ENCODE measurements at regions not wholly inside any gene's neighbourhood (a gene's known extent, or its start where the extent isn't known, plus 50 kb on each side); places are given as distances from the start of the nearest gene placed in this dataset.

- H3K18ac ChIP-seq (ENCODE audit: low read depth, low read length) = no peak overlapping the region
- CTCF ChIA-PET = no interaction called here
- H4K91ac ChIP-seq (ENCODE audit: insufficient read depth, low read depth, low read length) = no peak overlapping the region
- no peak overlapping the region for H3K4me3 ChIP-seq (ENCODE audit: insufficient read depth, low read depth, low read length)
- H3K4me1 ChIP-seq (ENCODE audit: control insufficient read depth, insufficient read depth, low read length) = no peaks in the 10 kb centered on the region
- H3K27me3 ChIP-seq (ENCODE audit: control insufficient read depth, insufficient read depth, low read length) = no peaks in the 10 kb centered on the region
- DNase-seq = no peak
- no peak overlapping the region for H3K4me2 ChIP-seq (ENCODE audit: low read depth, low read length)
- no peaks in the 10 kb centered on the region for H4K20me1 ChIP-seq (ENCODE audit: insufficient read depth, low read length)
- no peak overlapping the region for H3K27ac ChIP-seq (ENCODE audit: insufficient read depth, low read length)
- peaks cover 5% of the 10 kb centered on the region; the same call in 1 of the 2 replicates for H3K9me3 ChIP-seq (ENCODE audit: control insufficient read depth, insufficient read depth, low read length)
- POLR2A ChIA-PET (ENCODE audit: unreplicated experiment) = no interaction called here
- TF ChIP-seq ELK1 (IDR thresholded peaks at IDR 0.05; ENCODE audit: borderline replicate concordance, low read depth, low read length) (no peak), USF2 (IDR thresholded peaks at IDR 0.05; ENCODE audit: low read depth, low read length) (no peak), BHLHE40 (IDR thresholded peaks at IDR 0.05; ENCODE audit: low read depth, low read length) (no peak), MAFK (IDR thresholded peaks at IDR 0.05; ENCODE audit: low read depth, low read length) (no peak), SMC3 (IDR thresholded peaks at IDR 0.05; ENCODE audit: low read depth, low read length) (no peak), RFX5 (IDR thresholded peaks at IDR 0.05; ENCODE audit: low read depth, low read length) (no peak), POLR2A (IDR thresholded peaks at IDR 0.05; ENCODE audit: low read depth, low read length) (no peak), RAD21 (IDR thresholded peaks at IDR 0.05; ENCODE audit: low read length) (no peak), CEBPB (IDR thresholded peaks at IDR 0.05; ENCODE audit: low read depth, low read length) (no peak)
- in situ Hi-C loops (cut with MboI; ENCODE audit: low sequenced_read_pairs) (no loop called here), dilution Hi-C loops (cut with HindIII; ENCODE audit: low sequenced_read_pairs, unreplicated experiment) (no loop called here), intact Hi-C loops (cut with micrococcal nuclease) (no loop called here)
- no peak overlapping the region for H2BK120ac ChIP-seq (ENCODE audit: low read depth, low read length)
- no peak overlapping the region for H4K5ac ChIP-seq (ENCODE audit: low read depth, low read length)
- no peak overlapping the region for H3K14ac ChIP-seq (replicated peaks; ENCODE audit: low read depth, low read length)
- H3K9ac ChIP-seq (ENCODE audit: low read depth, low read length) = no peak overlapping the region
- no peak overlapping the region for H3K56ac ChIP-seq (ENCODE audit: extremely low read depth, insufficient read depth, low read length)
- H3K9me1 ChIP-seq (ENCODE audit: insufficient read depth, low read length) = no peaks in the 10 kb centered on the region
- H2AK9ac ChIP-seq (replicated peaks; ENCODE audit: low read depth, low read length, poor library complexity) = no peak overlapping the region
- no peak for ATAC-seq (ENCODE audit: low read depth)
- no peaks in the 10 kb centered on the region for H3K36me3 ChIP-seq (ENCODE audit: control insufficient read depth, insufficient read depth, low read length)
- H2BK15ac ChIP-seq (ENCODE audit: low read depth, low read length) = no peak overlapping the region
- H3K4ac ChIP-seq (ENCODE audit: low read depth, low read length) = no peak overlapping the region
- no peak overlapping the region for H2AFZ ChIP-seq (replicated peaks; ENCODE audit: low read length, poor library complexity)
- H2BK5ac ChIP-seq (ENCODE audit: low read depth, low read length, poor library complexity, severe bottlenecking) = no peak overlapping the region
- H2BK20ac ChIP-seq (ENCODE audit: low read depth, low read length) = no peak overlapping the region
- BruUV-seq (replicated peaks) = no TSS peak
- H2AK5ac ChIP-seq (ENCODE audit: low read depth, low read length) = no peak overlapping the region
- H4K8ac ChIP-seq (ENCODE audit: low read depth in 2 of 2, low read length in 2 of 2) = no peak overlapping the region
- H3K79me1 ChIP-seq (ENCODE audit: low read depth in 1 of 2, low read length in 2 of 2) = no peaks in the 10 kb centered on the region
- no peak overlapping the region for H3K23ac ChIP-seq (ENCODE audit: low read depth, low read length)
Measured at GRCh38 chr6:11292594-11293236, 60.2 kb upstream of the NEDD9 start.
